ENCODE measurements at regions not wholly inside any gene's neighbourhood (a gene's known extent, or its start where the extent isn't known, plus 50 kb on each side); places are given as distances from the start of the nearest gene placed in this dataset.

DNA sequence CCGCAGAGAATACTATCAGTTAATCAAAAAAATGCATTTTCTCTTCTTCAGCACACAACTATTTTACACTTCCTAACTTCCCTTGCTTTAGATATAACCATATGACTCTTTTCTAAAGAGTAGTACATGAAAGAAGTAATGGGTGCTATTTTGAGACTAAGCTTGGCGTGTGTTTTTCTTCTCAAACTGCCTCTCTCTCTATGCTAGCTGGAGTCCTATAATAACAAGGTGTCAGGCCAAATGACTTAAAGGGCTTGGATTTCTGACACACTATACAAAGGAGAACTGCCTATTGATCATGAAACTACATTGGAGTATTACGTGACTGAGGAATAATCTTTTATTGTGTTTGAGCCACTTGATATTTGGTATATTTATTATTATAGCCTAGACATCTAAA is 1330.1 kb upstream of the SPRY2 start:
- Histone ChIP-seq H3K4me3 (no peak overlapping the region), H3K27ac (no peak overlapping the region), H3K4me2 (no peak overlapping the region), H3K4me1 (no peaks in the 10 kb centered on the region), H3K9me3 (no peaks in the 10 kb centered on the region)
- WGBS (ENCODE audit: missing lambda C conversion rate) = 27% methylated on average over 3 of the region's 3 CpGs
- DNase-seq (ENCODE audit: low read depth in 1 of 2, low spot score in 1 of 2) (no peak), ATAC-seq (no peak), FAIRE-seq (no peak)
- ChIA-PET CTCF (no interaction called here), POLR2A (no interaction called here)
- TF ChIP-seq MAX (IDR thresholded peaks at IDR 0.05) = no peak
- no peak for TF ChIP-seq POLR2AphosphoS2 (conservative IDR thresholded peaks at IDR 0.05; ENCODE audit: low read length)
- TF ChIP-seq GATA3 (IDR thresholded peaks at IDR 0.05; ENCODE audit: borderline replicate concordance) = no peak
- no peak for TF ChIP-seq HOXB13 (CRISPR knock-in tag; IDR thresholded peaks at IDR 0.05; ENCODE audit: low read depth)
- TF ChIP-seq MYC (IDR thresholded peaks at IDR 0.05; ENCODE audit: borderline replicate concordance, low read length) = no peak
- TF ChIP-seq NPAS2 (CRISPR knock-in tag; IDR thresholded peaks at IDR 0.05; ENCODE audit: borderline replicate concordance) = no peak
- TF ChIP-seq MAFK (IDR thresholded peaks at IDR 0.05; ENCODE audit: partially characterized antibody) = no peak
- TF ChIP-seq FOSB (CRISPR knock-in tag; IDR thresholded peaks at IDR 0.05) = no peak
- TF ChIP-seq, protein P1, sequence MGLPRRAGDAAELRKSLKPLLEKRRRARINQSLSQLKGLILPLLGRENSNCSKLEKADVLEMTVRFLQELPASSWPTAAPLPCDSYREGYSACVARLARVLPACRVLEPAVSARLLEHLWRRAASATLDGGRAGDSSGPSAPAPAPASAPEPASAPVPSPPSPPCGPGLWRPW (IDR thresholded peaks at IDR 0.05) = no peak
- TF ChIP-seq HDAC2 (IDR thresholded peaks at IDR 0.05) = no peak
- no peak for TF ChIP-seq JUNB (IDR thresholded peaks at IDR 0.05)
- TF ChIP-seq PHF8 (IDR thresholded peaks at IDR 0.05; ENCODE audit: borderline replicate concordance, low read depth) = no peak
- TF ChIP-seq SREBF2 (IDR thresholded peaks at IDR 0.05) = no peak
- no peak for TF ChIP-seq HEYL (CRISPR knock-in tag; IDR thresholded peaks at IDR 0.05)
- no peak for TF ChIP-seq HOXA7 (CRISPR knock-in tag; IDR thresholded peaks at IDR 0.05)
- no peak for TF ChIP-seq ESRRA (IDR thresholded peaks at IDR 0.05; ENCODE audit: borderline replicate concordance, low read length)
- TF ChIP-seq FOSL2 (IDR thresholded peaks at IDR 0.05) = no peak
- no peak for TF ChIP-seq FOSL2 (CRISPR knock-in tag; IDR thresholded peaks at IDR 0.05)

- no peak for FAIRE-seq
Observed at GRCh38 chr13:81670048-81670447, 1329.1 kb upstream of the SPRY2 start.

More at GRCh38 chr13:81670048-81670447, 1329.1 kb upstream of the SPRY2 start:
- WGBS (ENCODE audit: missing lambda C conversion rate) = 9% methylated on average over 2 of the region's 2 CpGs
- TF ChIP-seq ESRRA (IDR thresholded peaks at IDR 0.05; ENCODE audit: borderline replicate concordance, low read length) (no peak), PHF8 (IDR thresholded peaks at IDR 0.05; ENCODE audit: borderline replicate concordance, low read depth) (no peak), MAX (IDR thresholded peaks at IDR 0.05) (no peak), EHMT2 (IDR thresholded peaks at IDR 0.05; ENCODE audit: low read depth) (no peak), GATA3 (IDR thresholded peaks at IDR 0.05; ENCODE audit: borderline replicate concordance) (no peak), NR3C1 (IDR thresholded peaks at IDR 0.05) (no peak), TFCP2L1 (CRISPR knock-in tag; IDR thresholded peaks at IDR 0.05) (no peak), BCL3 (IDR thresholded peaks at IDR 0.05) (no peak), RARB (CRISPR knock-in tag; IDR thresholded peaks at IDR 0.05) (no peak), KDM5A (IDR thresholded peaks at IDR 0.05) (no peak), MAFK (IDR thresholded peaks at IDR 0.05; ENCODE audit: partially characterized antibody) (no peak), HOXB5 (CRISPR knock-in tag; IDR thresholded peaks at IDR 0.05) (no peak), JUN (IDR thresholded peaks at IDR 0.05) (no peak)
- TF ChIP-seq, protein P2, sequence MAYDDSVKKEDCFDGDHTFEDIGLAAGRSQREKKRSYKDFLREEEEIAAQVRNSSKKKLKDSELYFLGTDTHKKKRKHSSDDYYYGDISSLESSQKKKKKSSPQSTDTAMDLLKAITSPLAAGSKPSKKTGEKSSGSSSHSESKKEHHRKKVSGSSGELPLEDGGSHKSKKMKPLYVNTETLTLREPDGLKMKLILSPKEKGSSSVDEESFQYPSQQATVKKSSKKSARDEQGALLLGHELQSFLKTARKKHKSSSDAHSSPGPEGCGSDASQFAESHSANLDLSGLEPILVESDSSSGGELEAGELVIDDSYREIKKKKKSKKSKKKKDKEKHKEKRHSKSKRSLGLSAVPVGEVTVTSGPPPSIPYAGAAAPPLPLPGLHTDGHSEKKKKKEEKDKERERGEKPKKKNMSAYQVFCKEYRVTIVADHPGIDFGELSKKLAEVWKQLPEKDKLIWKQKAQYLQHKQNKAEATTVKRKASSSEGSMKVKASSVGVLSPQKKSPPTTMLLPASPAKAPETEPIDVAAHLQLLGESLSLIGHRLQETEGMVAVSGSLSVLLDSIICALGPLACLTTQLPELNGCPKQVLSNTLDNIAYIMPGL (CRISPR knock-in tag; IDR thresholded peaks at IDR 0.05; ENCODE audit: borderline replicate concordance) = no peak
- TF ChIP-seq, protein P3, sequence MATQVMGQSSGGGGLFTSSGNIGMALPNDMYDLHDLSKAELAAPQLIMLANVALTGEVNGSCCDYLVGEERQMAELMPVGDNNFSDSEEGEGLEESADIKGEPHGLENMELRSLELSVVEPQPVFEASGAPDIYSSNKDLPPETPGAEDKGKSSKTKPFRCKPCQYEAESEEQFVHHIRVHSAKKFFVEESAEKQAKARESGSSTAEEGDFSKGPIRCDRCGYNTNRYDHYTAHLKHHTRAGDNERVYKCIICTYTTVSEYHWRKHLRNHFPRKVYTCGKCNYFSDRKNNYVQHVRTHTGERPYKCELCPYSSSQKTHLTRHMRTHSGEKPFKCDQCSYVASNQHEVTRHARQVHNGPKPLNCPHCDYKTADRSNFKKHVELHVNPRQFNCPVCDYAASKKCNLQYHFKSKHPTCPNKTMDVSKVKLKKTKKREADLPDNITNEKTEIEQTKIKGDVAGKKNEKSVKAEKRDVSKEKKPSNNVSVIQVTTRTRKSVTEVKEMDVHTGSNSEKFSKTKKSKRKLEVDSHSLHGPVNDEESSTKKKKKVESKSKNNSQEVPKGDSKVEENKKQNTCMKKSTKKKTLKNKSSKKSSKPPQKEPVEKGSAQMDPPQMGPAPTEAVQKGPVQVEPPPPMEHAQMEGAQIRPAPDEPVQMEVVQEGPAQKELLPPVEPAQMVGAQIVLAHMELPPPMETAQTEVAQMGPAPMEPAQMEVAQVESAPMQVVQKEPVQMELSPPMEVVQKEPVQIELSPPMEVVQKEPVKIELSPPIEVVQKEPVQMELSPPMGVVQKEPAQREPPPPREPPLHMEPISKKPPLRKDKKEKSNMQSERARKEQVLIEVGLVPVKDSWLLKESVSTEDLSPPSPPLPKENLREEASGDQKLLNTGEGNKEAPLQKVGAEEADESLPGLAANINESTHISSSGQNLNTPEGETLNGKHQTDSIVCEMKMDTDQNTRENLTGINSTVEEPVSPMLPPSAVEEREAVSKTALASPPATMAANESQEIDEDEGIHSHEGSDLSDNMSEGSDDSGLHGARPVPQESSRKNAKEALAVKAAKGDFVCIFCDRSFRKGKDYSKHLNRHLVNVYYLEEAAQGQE (IDR thresholded peaks at IDR 0.05) = no peak
- TF ChIP-seq, protein P4, sequence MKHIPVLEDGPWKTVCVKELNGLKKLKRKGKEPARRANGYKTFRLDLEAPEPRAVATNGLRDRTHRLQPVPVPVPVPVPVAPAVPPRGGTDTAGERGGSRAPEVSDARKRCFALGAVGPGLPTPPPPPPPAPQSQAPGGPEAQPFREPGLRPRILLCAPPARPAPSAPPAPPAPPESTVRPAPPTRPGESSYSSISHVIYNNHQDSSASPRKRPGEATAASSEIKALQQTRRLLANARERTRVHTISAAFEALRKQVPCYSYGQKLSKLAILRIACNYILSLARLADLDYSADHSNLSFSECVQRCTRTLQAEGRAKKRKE (CRISPR knock-in tag; IDR thresholded peaks at IDR 0.05; ENCODE audit: low read depth) = no peak
- TF ChIP-seq, protein P5, sequence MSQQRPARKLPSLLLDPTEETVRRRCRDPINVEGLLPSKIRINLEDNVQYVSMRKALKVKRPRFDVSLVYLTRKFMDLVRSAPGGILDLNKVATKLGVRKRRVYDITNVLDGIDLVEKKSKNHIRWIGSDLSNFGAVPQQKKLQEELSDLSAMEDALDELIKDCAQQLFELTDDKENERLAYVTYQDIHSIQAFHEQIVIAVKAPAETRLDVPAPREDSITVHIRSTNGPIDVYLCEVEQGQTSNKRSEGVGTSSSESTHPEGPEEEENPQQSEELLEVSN (IDR thresholded peaks at IDR 0.05; ENCODE audit: borderline replicate concordance, low read depth) = no peak
- Histone ChIP-seq H3K4me2 (no peak overlapping the region), H3K4me1 (no peaks in the 10 kb centered on the region), H3K27ac (no peak overlapping the region), H3K9me3 (no peaks in the 10 kb centered on the region), H3K4me3 (no peak overlapping the region)
- ATAC-seq = no peak
- CTCF ChIA-PET = no interaction called here
- POLR2A ChIA-PET = no interaction called here
- DNase-seq (ENCODE audit: low read depth in 1 of 2, low spot score in 1 of 2) = no peak

All from A549 (cell line).